Loucy (cell line): ENCODE measurements at regions not wholly inside any gene's neighbourhood (a gene's known extent, or its start where the extent isn't known, plus 50 kb on each side); places are given as distances from the start of the nearest gene placed in this dataset.

Experiments used
- CTCF ChIP-seq: fragments of 200-600 bp; sonication (generic); conservative IDR thresholded peaks from 2 replicates; pipeline ENCODE4 v1.5.1; 2014; ENCODE audit warnings: mild to moderate bottlenecking, antibody characterized with exemption, low read length
- EZH2phosphoT487 ChIP-seq: fragments of 200-600 bp; IDR thresholded peaks from 2 replicates; pipeline ENCODE4 v1.6.1; 2018; ENCODE audit warnings: antibody characterized with exemption, mild to moderate bottlenecking, moderate library complexity, borderline replicate concordance

- TF ChIP-seq CTCF (no peak), EZH2phosphoT487 (no peak)
Observed at GRCh38 chr10:94218493-94219183, 144.1 kb downstream of the NOC3L start.
